H1 (cell line): ENCODE measurements at regions not wholly inside any gene's neighbourhood (a gene's known extent, or its start where the extent isn't known, plus 50 kb on each side); places are given as distances from the start of the nearest gene placed in this dataset.

Source experiments
- BRCA1 ChIP-seq: IDR thresholded peaks from 2 replicates; pipeline ENCODE4 v1.6.1; 2012; ENCODE audit warnings: low read depth, low read length, improper control_type of control experiment
- CBX5 ChIP-seq: fragments of 300-800, 300-1000 bp; sonication (generic); IDR thresholded peaks from 2 replicates; pipeline ENCODE4 v1.7.1; 2016; ENCODE audit warnings: antibody characterized with exemption, low read length, low read depth
- CEBPB ChIP-seq: IDR thresholded peaks from 2 replicates; pipeline ENCODE4 v1.6.1; 2012; ENCODE audit warnings: low read depth, low read length
- CTBP2 ChIP-seq: IDR thresholded peaks from 2 replicates; pipeline ENCODE4 v1.7.0; 2011; ENCODE audit warnings: borderline replicate concordance, mild to moderate bottlenecking, moderate library complexity, mixed read lengths, low read length; ENCODE audit not compliant: insufficient read depth, insufficient read length
- EP300 ChIP-seq, 2 experiments: IDR thresholded peaks; 1 replicate in 1 of 2; 2 replicates in 1 of 2; pipeline ENCODE4 v1.6.1; 2011 to 2012; ENCODE audit warnings: low read depth in 2 of 2, low read length in 2 of 2, mild to moderate bottlenecking in 2 of 2, borderline replicate concordance in 1 of 2, inconsistent platforms in 1 of 2, moderate library complexity in 1 of 2
- FOSL1 ChIP-seq: IDR thresholded peaks from 2 replicates; pipeline ENCODE4 v1.6.1; 2011; ENCODE audit warnings: mild to moderate bottlenecking, low read depth, low read length, moderate library complexity; ENCODE audit not compliant: insufficient read depth
- KDM1A ChIP-seq: fragments of 200-600, 300-600 bp; sonication (generic); IDR thresholded peaks from 2 replicates; pipeline ENCODE4 v1.7.1; 2016; ENCODE audit warnings: mild to moderate bottlenecking, low read length, borderline replicate concordance
- KDM4A ChIP-seq: IDR thresholded peaks from one replicate; pipeline ENCODE4 v1.7.1; 2012; ENCODE audit warnings: low read depth, mild to moderate bottlenecking, moderate library complexity, low read length, inconsistent platforms; ENCODE audit not compliant: severe bottlenecking
- KDM5A ChIP-seq: fragments of 200-600 bp; IDR thresholded peaks from 2 replicates; pipeline ENCODE4 v1.7.1; 2012; ENCODE audit warnings: mild to moderate bottlenecking, low read length, inconsistent platforms, mixed read lengths
- MAFK ChIP-seq: IDR thresholded peaks from 2 replicates; pipeline ENCODE4 v1.6.1; 2012; ENCODE audit warnings: low read depth, mild to moderate bottlenecking, improper control_type of control experiment, low read length
- NRF1 ChIP-seq: IDR thresholded peaks from 2 replicates; pipeline ENCODE4 v1.6.1; 2011; ENCODE audit warnings: mild to moderate bottlenecking, low read depth, low read length, improper control_type of control experiment
- PHF8 ChIP-seq: fragments of 200-600 bp; sonication (generic); conservative IDR thresholded peaks from 2 replicates; pipeline ENCODE4 v1.7.1; 2012; ENCODE audit warnings: low read depth, mild to moderate bottlenecking, inconsistent platforms, low read length, moderate library complexity
- POLR2A ChIP-seq, 2 experiments: IDR thresholded peaks; 1 replicate in 1 of 2; 2 replicates in 1 of 2; pipeline ENCODE4 v1.6.1; 2011; ENCODE audit warnings: low read depth in 2 of 2, low read length in 2 of 2, mild to moderate bottlenecking in 2 of 2; ENCODE audit errors: control extremely low read depth in 1 of 2
- POLR2AphosphoS5 ChIP-seq: IDR thresholded peaks from 2 replicates; pipeline ENCODE4 v1.6.1; 2011; ENCODE audit warnings: low read depth, low read length
- RAD21 ChIP-seq, 2 experiments: IDR thresholded peaks in 1 of 2; conservative IDR thresholded peaks in 1 of 2; 2 replicates each; pipeline ENCODE4 v1.6.1; 2011; ENCODE audit warnings: low read depth in 2 of 2, low read length in 2 of 2, improper control_type of control experiment in 1 of 2, inconsistent platforms in 1 of 2, mild to moderate bottlenecking in 1 of 2, moderate library complexity in 1 of 2
- RBBP5 ChIP-seq: IDR thresholded peaks from 2 replicates; pipeline ENCODE4 v1.7.1; 2012; ENCODE audit warnings: low read depth, mild to moderate bottlenecking, inconsistent platforms, low read length, moderate library complexity, borderline replicate concordance
- SIN3A ChIP-seq, 2 experiments: IDR thresholded peaks in 1 of 2; conservative IDR thresholded peaks in 1 of 2; 2 replicates each; pipeline ENCODE4 v1.6.1; 2011 to 2012; ENCODE audit warnings: low read length in 2 of 2, improper control_type of control experiment in 1 of 2, low read depth in 1 of 2, mild to moderate bottlenecking in 1 of 2
- SP1 ChIP-seq: IDR thresholded peaks from 2 replicates; pipeline ENCODE4 v1.6.1; 2011; ENCODE audit warnings: low read depth, low read length
- SP4 ChIP-seq: IDR thresholded peaks from 2 replicates; pipeline ENCODE4 v1.6.1; 2012; ENCODE audit warnings: low read length, inconsistent platforms
- TBP ChIP-seq: IDR thresholded peaks from 2 replicates; pipeline ENCODE4 v1.6.1; 2011; ENCODE audit warnings: low read depth, low read length, improper control_type of control experiment
- YY1 ChIP-seq: IDR thresholded peaks from 2 replicates; pipeline ENCODE4 v1.6.1; 2011; ENCODE audit warnings: low read depth, mild to moderate bottlenecking, low read length
- ZNF274 ChIP-seq: IDR thresholded peaks from 2 replicates; pipeline ENCODE4 v1.7.0; 2012; ENCODE audit warnings: low read length, borderline replicate concordance; ENCODE audit errors: extremely low read depth
- TF ChIP-seq, protein P1 (sequence below): IDR thresholded peaks from 2 replicates; pipeline ENCODE4 v1.6.1; 2012; ENCODE audit warnings: inconsistent platforms

DNA sequence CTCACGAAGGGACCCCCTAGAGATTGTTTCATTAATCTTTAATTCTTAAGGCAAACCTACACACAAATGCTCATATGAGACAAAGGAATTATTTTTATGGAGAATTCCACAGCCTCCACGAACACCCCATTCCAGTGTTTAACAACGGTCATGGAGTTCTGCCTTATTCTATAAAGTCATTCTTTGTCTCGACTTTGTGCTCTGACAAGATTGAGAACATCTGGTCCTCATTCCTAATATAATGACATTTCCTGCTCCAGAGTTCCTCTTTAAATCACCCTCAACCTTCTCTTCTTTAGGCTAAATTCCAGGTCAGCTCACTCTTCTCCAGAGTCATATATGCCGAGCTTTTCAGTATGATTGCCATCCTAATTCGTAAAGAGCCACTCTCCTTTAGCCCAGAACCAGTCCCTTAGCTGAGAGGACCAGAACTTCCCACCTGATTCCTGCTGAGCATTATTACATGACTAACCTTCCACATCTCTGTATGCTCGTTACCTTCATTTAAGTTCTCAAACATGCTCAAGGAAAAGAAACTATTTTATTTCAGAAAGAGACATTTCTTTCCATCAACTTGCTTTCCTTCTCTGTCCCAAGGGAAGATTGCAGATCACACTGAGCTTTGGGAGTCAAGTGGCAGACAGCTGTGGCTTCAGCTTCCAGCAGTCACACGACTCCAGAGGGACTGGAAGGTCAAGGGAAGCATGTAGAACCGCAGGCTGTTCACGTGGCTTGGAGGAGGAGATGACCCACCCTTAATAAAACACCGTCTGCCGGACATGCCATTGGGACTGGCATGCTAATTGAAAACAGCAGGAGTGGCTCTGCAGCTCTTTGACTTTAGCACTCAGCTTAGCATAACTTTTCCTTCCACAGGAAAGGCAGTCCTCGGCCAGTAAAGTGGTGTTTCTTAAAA lies 467.1 kb upstream of the HSF2 start (continued):
- TF ChIP-seq ZNF274, result no peak
- no peak for TF ChIP-seq SP4
- TF ChIP-seq CBX5, result no peak
- TF ChIP-seq POLR2A (IDR thresholded peaks at IDR 0.05; ENCODE audit: control extremely low read depth in 1 of 2, low read depth in 2 of 2, low read length in 2 of 2), result no peak
- TF ChIP-seq FOSL1, result no peak
- no peak for TF ChIP-seq SP1
- TF ChIP-seq SIN3A (conservative IDR thresholded peaks at IDR 0.05 in 1 of 2, IDR thresholded peaks at IDR 0.05 in 1 of 2; ENCODE audit: low read depth in 1 of 2, low read length in 2 of 2), result 0 out of 4 replicates have a peak, but pooled peaks of 1 of the 2 experiments have one; percentile 36
- TF ChIP-seq YY1, result peak; percentile 51; the same call in 1 of the 2 replicates
- TF ChIP-seq KDM1A, result no peak
- no peak for TF ChIP-seq POLR2AphosphoS5
- TF ChIP-seq RAD21 (IDR thresholded peaks at IDR 0.05 in 1 of 2, conservative IDR thresholded peaks at IDR 0.05 in 1 of 2; ENCODE audit: low read depth in 2 of 2, low read length in 2 of 2), result no peak; a peak in 1 of 4 replicates
- TF ChIP-seq, protein P1, sequence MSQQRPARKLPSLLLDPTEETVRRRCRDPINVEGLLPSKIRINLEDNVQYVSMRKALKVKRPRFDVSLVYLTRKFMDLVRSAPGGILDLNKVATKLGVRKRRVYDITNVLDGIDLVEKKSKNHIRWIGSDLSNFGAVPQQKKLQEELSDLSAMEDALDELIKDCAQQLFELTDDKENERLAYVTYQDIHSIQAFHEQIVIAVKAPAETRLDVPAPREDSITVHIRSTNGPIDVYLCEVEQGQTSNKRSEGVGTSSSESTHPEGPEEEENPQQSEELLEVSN, result peak; percentile 83
- no peak for TF ChIP-seq BRCA1
- no peak for TF ChIP-seq CEBPB
- TF ChIP-seq RBBP5, result no peak
- peak; percentile 17; the same call in 1 of the 2 replicates for TF ChIP-seq TBP
- no peak for TF ChIP-seq KDM5A
- no peak for TF ChIP-seq PHF8
- TF ChIP-seq MAFK, result no peak
- TF ChIP-seq CTBP2, result no peak
- peak in 1 of 2 experiments; percentile 20; a peak in 1 of 3 replicates for TF ChIP-seq EP300 (IDR thresholded peaks at IDR 0.05; ENCODE audit: borderline replicate concordance in 1 of 2, low read depth in 2 of 2, low read length in 2 of 2)
- TF ChIP-seq KDM4A, result no peak
- TF ChIP-seq NRF1, result no peak
